H1 (cell line): ENCODE measurements at regions not wholly inside any gene's neighbourhood (a gene's known extent, or its start where the extent isn't known, plus 50 kb on each side); places are given as distances from the start of the nearest gene placed in this dataset.

ENCODE experiments used
- CTCF ChIA-PET: fragments of 300-600 bp; sonication (Branson Sonifier 250); formaldehyde crosslinking; loops from one replicate; lab custom pipeline; 2021; ENCODE audit not compliant: partially characterized antibody; lab: Charles Lee
- POLR2A ChIA-PET: fragments of 300-600 bp; sonication (Branson Sonifier 250); formaldehyde crosslinking; loops from one replicate; lab custom pipeline; 2021; ENCODE audit warnings: inconsistent platforms; ENCODE audit not compliant: partially characterized antibody; lab: Charles Lee
- DNase-seq, 2 experiments: peaks; one replicate each; pipeline versions ENCODE4 v3.0.0 to v3.0.0-alpha.2; 2010 to 2022; ENCODE audit warnings: low spot score in 2 of 2, low read depth in 1 of 2, mixed read lengths in 1 of 2
- FAIRE-seq: peaks from 2 replicates; lab custom pipeline; 2011; peaks lifted over from hg19 to GRCh38; lab: Jason Lieb, UNC
- H2AFZ ChIP-seq: 2 replicates; pipeline ENCODE4 v1.8.1; 2012; ENCODE audit warnings: low read length, inconsistent platforms
- H2AK5ac ChIP-seq: 2 replicates; pipeline ENCODE4 v1.6.1; 2013; ENCODE audit warnings: low read depth, low read length
- H2BK120ac ChIP-seq: replicated peaks from 2 replicates; pipeline ENCODE3; 2013; ENCODE audit warnings: low read depth, low read length, inconsistent platforms
- H2BK12ac ChIP-seq: 2 replicates; pipeline ENCODE4 v1.6.1; 2013; ENCODE audit warnings: low read depth, low read length
- H2BK15ac ChIP-seq: 2 replicates; pipeline ENCODE4 v1.6.1; 2013; ENCODE audit warnings: low read length
- H2BK20ac ChIP-seq: 2 replicates; pipeline ENCODE4 v1.6.1; 2013; ENCODE audit warnings: low read length
- H2BK5ac ChIP-seq: 2 replicates; pipeline ENCODE4 v1.6.1; 2013; ENCODE audit warnings: low read depth, low read length
- H3K14ac ChIP-seq: 2 replicates; pipeline ENCODE4 v1.6.1; 2013; ENCODE audit warnings: inconsistent platforms; ENCODE audit not compliant: insufficient read length
- H3K18ac ChIP-seq: 2 replicates; pipeline ENCODE4 v1.6.1; 2013; ENCODE audit warnings: low read length; ENCODE audit errors: extremely low read depth
- H3K23ac ChIP-seq: 2 replicates; pipeline ENCODE4 v1.6.1; 2013; ENCODE audit warnings: inconsistent platforms; ENCODE audit not compliant: insufficient read length
- H3K23me2 ChIP-seq: 2 replicates; pipeline ENCODE4 v1.6.1; 2013; ENCODE audit warnings: low read depth, low read length
- H3K27ac ChIP-seq: 2 replicates; pipeline ENCODE4 v1.6.1; 2011; ENCODE audit warnings: low read depth, low read length, inconsistent platforms
- H3K27me3 ChIP-seq, 4 experiments: replicated peaks in 1 of 4; 1 replicate in 1 of 4; 2 replicates in 3 of 4; pipeline versions ENCODE4 v1.6.1 to v1.8.1; 2011 to 2013; ENCODE audit warnings: low read length in 3 of 4, mild to moderate bottlenecking in 3 of 4, inconsistent platforms in 2 of 4, mixed read lengths in 2 of 4, moderate library complexity in 1 of 4; ENCODE audit not compliant: control insufficient read depth in 3 of 4, insufficient read depth in 3 of 4; ENCODE audit errors: extremely low read depth in 1 of 4
- H3K36me3 ChIP-seq, 4 experiments: 2 replicates each; pipeline versions ENCODE4 v1.6.1 to v1.8.1; 2011 to 2013; ENCODE audit warnings: mild to moderate bottlenecking in 4 of 4, low read length in 3 of 4, moderate library complexity in 2 of 4, control low read depth in 1 of 4, inconsistent platforms in 1 of 4; ENCODE audit not compliant: insufficient read depth in 4 of 4, control insufficient read depth in 2 of 4
- H3K4ac ChIP-seq: replicated peaks from 2 replicates; pipeline ENCODE3; 2013; ENCODE audit warnings: low read length, low read depth, mixed read lengths, inconsistent platforms; ENCODE audit not compliant: insufficient read length
- H3K4me1 ChIP-seq, 4 experiments: replicated peaks in 1 of 4; 1 replicate in 1 of 4; 2 replicates in 3 of 4; pipeline versions ENCODE4 v1.6.1 to v1.8.1; 2011 to 2013; ENCODE audit warnings: low read length in 3 of 4, inconsistent platforms in 2 of 4, mixed read lengths in 1 of 4; ENCODE audit not compliant: insufficient read depth in 4 of 4, control insufficient read depth in 3 of 4
- H3K4me2 ChIP-seq, 2 experiments: 2 replicates each; pipeline versions ENCODE4 v1.6.1 to v1.8.1; 2011 to 2013; ENCODE audit warnings: low read depth in 2 of 2, low read length in 2 of 2, control low read depth in 1 of 2, inconsistent platforms in 1 of 2, mild to moderate bottlenecking in 1 of 2; ENCODE audit not compliant: insufficient read depth in 1 of 2
- H3K4me3 ChIP-seq, 4 experiments: fragments of 200-600, 300-600 bp in 1 of 4; sonication (generic), shearing (Covaris generic), sonication (Bioruptor Twin) in 1 of 4; 2 replicates each; pipeline versions ENCODE4 v1.5.1 to v1.8.1; 2011 to 2016; ENCODE audit warnings: low read length in 4 of 4, low read depth in 3 of 4, control low read depth in 2 of 4, inconsistent platforms in 2 of 4, mild to moderate bottlenecking in 2 of 4, mixed read lengths in 1 of 4, moderate library complexity in 1 of 4; ENCODE audit not compliant: insufficient read depth in 2 of 4; ENCODE audit errors: extremely low read depth in 1 of 4
- H3K56ac ChIP-seq: replicated peaks from 2 replicates; pipeline ENCODE3; 2013; ENCODE audit warnings: low read depth, mild to moderate bottlenecking, mixed read lengths, low read length, inconsistent platforms; ENCODE audit not compliant: insufficient read length
- H3K79me1 ChIP-seq: 2 replicates; pipeline ENCODE4 v1.6.1; 2013; ENCODE audit warnings: low read depth, low read length, control low read depth
- H3K79me2 ChIP-seq, 2 experiments: 2 replicates each; pipeline versions ENCODE4 v1.6.1 to v1.8.1; 2012 to 2013; ENCODE audit warnings: low read length in 2 of 2, mild to moderate bottlenecking in 2 of 2, inconsistent platforms in 1 of 2; ENCODE audit not compliant: insufficient read depth in 2 of 2, control insufficient read depth in 1 of 2
- H3K9ac ChIP-seq, 4 experiments: replicated peaks in 1 of 4; 1 replicate in 1 of 4; 2 replicates in 3 of 4; pipeline versions ENCODE4 v1.6.1 to v1.8.1; 2011 to 2013; ENCODE audit warnings: low read depth in 3 of 4, low read length in 3 of 4, control low read depth in 2 of 4, mild to moderate bottlenecking in 2 of 4, moderate library complexity in 2 of 4, inconsistent platforms in 1 of 4; ENCODE audit errors: extremely low read depth in 1 of 4
- H3K9me3 ChIP-seq, 2 experiments: 2 replicates each; pipeline versions ENCODE4 v1.6.1 to v1.8.1; 2012 to 2013; ENCODE audit warnings: mild to moderate bottlenecking in 2 of 2, moderate library complexity in 2 of 2, control low read depth in 1 of 2, inconsistent platforms in 1 of 2, low read depth in 1 of 2, low read length in 1 of 2, mixed read lengths in 1 of 2; ENCODE audit not compliant: insufficient read depth in 2 of 2
- H4K20me1 ChIP-seq, 2 experiments: replicated peaks in 1 of 2; 2 replicates each; pipeline versions ENCODE3 to v1.8.1; 2011 to 2013; ENCODE audit warnings: inconsistent platforms in 2 of 2, low read length in 2 of 2, mild to moderate bottlenecking in 1 of 2; ENCODE audit not compliant: insufficient read depth in 2 of 2, control insufficient read depth in 1 of 2
- H4K5ac ChIP-seq: 2 replicates; pipeline ENCODE4 v1.6.1; 2013; ENCODE audit warnings: low read length, low read depth, mixed read lengths, inconsistent platforms; ENCODE audit not compliant: insufficient read length
- H4K8ac ChIP-seq: 2 replicates; pipeline ENCODE4 v1.8.0; 2013; ENCODE audit warnings: mild to moderate bottlenecking, moderate library complexity, low read length, inconsistent platforms; ENCODE audit not compliant: insufficient read depth; ENCODE audit errors: extremely low read depth
- H4K91ac ChIP-seq: replicated peaks from 2 replicates; pipeline ENCODE3; 2013; ENCODE audit warnings: low read length, mixed read lengths, inconsistent platforms; ENCODE audit not compliant: insufficient read length
- ASH2L ChIP-seq: fragments of 200-600, 300-600 bp; sonication (generic); IDR thresholded peaks from one replicate; pipeline ENCODE4 v1.7.1; 2017; ENCODE audit warnings: low read length
- JUND ChIP-seq: IDR thresholded peaks from 2 replicates; pipeline ENCODE4 v1.6.1; 2011; ENCODE audit warnings: mild to moderate bottlenecking, improper control_type of control experiment, low read length
- WGBS, 2 experiments: shearing (Covaris generic) in 1 of 2; methylation state at CpG; one replicate each; pipeline versions ENCODE4 v1.1.6 to v1.1.7; 2013 to 2015; ENCODE audit warnings: low lambda C conversion rate in 2 of 2, mixed read lengths in 2 of 2, inconsistent platforms in 1 of 2, low coverage in 1 of 2, missing lambda C conversion rate in 1 of 2; ENCODE audit not compliant: insufficient replicate concordance in 2 of 2, insufficient coverage in 1 of 2, insufficient read length in 1 of 2; ENCODE audit errors: extremely low coverage in 1 of 2, missing lambda C conversion rate in 1 of 2; 5-methylcytosine and 5-hydroxymethylcytosine counted together

DNA sequence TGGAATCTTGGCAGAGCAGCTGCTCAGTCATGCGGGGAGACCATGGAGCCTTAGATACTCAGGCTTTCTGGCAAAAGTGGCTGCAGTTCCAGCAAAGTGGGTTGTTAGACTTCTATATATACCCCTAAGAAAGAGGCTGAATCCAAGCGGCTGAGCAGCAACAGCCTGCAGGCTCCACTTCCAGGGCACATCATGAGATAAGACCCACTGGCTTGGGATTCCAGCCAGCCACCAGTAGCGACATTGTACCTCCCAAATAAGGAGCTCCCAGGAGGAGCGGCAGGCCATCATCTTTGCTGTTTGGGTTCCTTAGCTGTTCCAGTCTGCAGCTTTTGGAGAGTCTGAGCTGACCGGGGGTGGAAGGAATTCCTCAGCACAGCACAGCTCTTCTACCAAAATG lies 150.3 kb upstream of the ST6GAL2 start:
- H2AK5ac ChIP-seq, result no peak overlapping the region
- no peaks in the 10 kb centered on the region; a peak in 1 of 4 replicates for H3K9me3 ChIP-seq
- ChIA-PET CTCF (interaction anchor here (1.0 kb wide), 1 partner anchor 10 kb away, joined by 3 read pairs; no protein-coding TSS in a partner anchor), POLR2A (no interaction called here)
- H4K91ac ChIP-seq, result no peak overlapping the region
- no peak overlapping the region for H4K5ac ChIP-seq
- no peak overlapping the region for H4K8ac ChIP-seq
- H3K56ac ChIP-seq, result no peak overlapping the region
- H2AFZ ChIP-seq, result no peak overlapping the region
- no peak overlapping the region for H2BK15ac ChIP-seq
- no peak overlapping the region for H2BK12ac ChIP-seq
- H3K4me2 ChIP-seq, result no peak overlapping the region
- H3K27me3 ChIP-seq, result no peaks in the 10 kb centered on the region
- no peaks in the 10 kb centered on the region for H3K79me1 ChIP-seq
- FAIRE-seq, result no peak
- 92% methylated on average over 5 of the region's 5 CpGs; no CpG with 5 or more reads in 1 of the 2 experiments for WGBS, 2 experiments
- no peak overlapping the region for H3K27ac ChIP-seq
- H3K9ac ChIP-seq, result no peak overlapping the region
- no peak overlapping the region for H2BK20ac ChIP-seq
- DNase-seq, result no peak
- H3K36me3 ChIP-seq, result no peaks in the 10 kb centered on the region
- no peak overlapping the region for H2BK5ac ChIP-seq
- H3K4me1 ChIP-seq, result no peaks in the 10 kb centered on the region
- H3K79me2 ChIP-seq, result no peaks in the 10 kb centered on the region
- no peak overlapping the region for H3K23ac ChIP-seq
- no peak overlapping the region for H3K14ac ChIP-seq
- no peaks in the 10 kb centered on the region for H4K20me1 ChIP-seq
- H2BK120ac ChIP-seq, result no peak overlapping the region
- no peak overlapping the region for H3K18ac ChIP-seq
- no peak overlapping the region for H3K4ac ChIP-seq
- H3K23me2 ChIP-seq, result no peaks in the 10 kb centered on the region
- no peak overlapping the region for H3K4me3 ChIP-seq
- TF ChIP-seq ASH2L (no peak), JUND (no peak)
